HG03025 (cell line): ENCODE measurements at regions not wholly inside any gene's neighbourhood (a gene's known extent, or its start where the extent isn't known, plus 50 kb on each side); places are given as distances from the start of the nearest gene placed in this dataset.
"Not testable (repeated sequence)": the region's sequence is repeated elsewhere in the genome, so short reads cannot be mapped to it uniquely, and the experiment has no call there.

Experiments used
- ATAC-seq: cut with Tn5 transposase; IDR thresholded peaks from one replicate; pipeline ENCODE4 v1.9.1; 2021; ENCODE audit warnings: mild to moderate bottlenecking, moderate library complexity; ENCODE audit not compliant: unreplicated experiment, low FRiP score

- no peak for ATAC-seq
These were observed 269.0 kb downstream of the GOLGA6L6 start for GRCh38 chr15:20272422-20273184.

- no peak for ATAC-seq
These were observed 270.0 kb downstream of the GOLGA6L6 start for GRCh38 chr15:20271647-20272046.

- ATAC-seq: not testable (repeated sequence)
These were observed 271.6 kb downstream of the GOLGA6L6 start for GRCh38 chr15:20269956-20270355.

GRCh38 chr15:20267996-20268395, 273.6 kb downstream of the GOLGA6L6 start:
- not testable (repeated sequence) for ATAC-seq

GRCh38 chr15:20267051-20267730, 274.4 kb downstream of the GOLGA6L6 start:
- not testable (repeated sequence) for ATAC-seq

GRCh38 chr15:20265710-20266109, 275.9 kb downstream of the GOLGA6L6 start:
- not testable (repeated sequence) for ATAC-seq

GRCh38 chr15:20261321-20262280, 280.0 kb downstream of the GOLGA6L6 start:
- not testable (repeated sequence) for ATAC-seq

GRCh38 chr15:20260650-20261049, 280.9 kb downstream of the GOLGA6L6 start:
- ATAC-seq: not testable (repeated sequence)

- not testable (repeated sequence) for ATAC-seq
These were observed 281.9 kb downstream of the GOLGA6L6 start for GRCh38 chr15:20259559-20260190.

- ATAC-seq: not testable (repeated sequence)
These were observed 285.2 kb downstream of the GOLGA6L6 start for GRCh38 chr15:20256394-20256793.

- not testable (repeated sequence) for ATAC-seq
These were observed 286.0 kb downstream of the GOLGA6L6 start for GRCh38 chr15:20255641-20256040.

GRCh38 chr15:20253047-20253615, 288.5 kb downstream of the GOLGA6L6 start:
- not testable (repeated sequence) for ATAC-seq

GRCh38 chr15:20252040-20252439, 289.6 kb downstream of the GOLGA6L6 start:
- ATAC-seq: not testable (repeated sequence)

GRCh38 chr15:20251214-20252005, 290.2 kb downstream of the GOLGA6L6 start:
- ATAC-seq: not testable (repeated sequence)

GRCh38 chr15:20250206-20250605, 291.4 kb downstream of the GOLGA6L6 start:
- ATAC-seq: not testable (repeated sequence)

- not testable (repeated sequence) for ATAC-seq
These were observed 292.0 kb downstream of the GOLGA6L6 start for GRCh38 chr15:20249677-20249970.

GRCh38 chr15:20248434-20248833, 293.2 kb downstream of the GOLGA6L6 start:
- not testable (repeated sequence) for ATAC-seq

- ATAC-seq: not testable (repeated sequence)
These were observed 294.5 kb downstream of the GOLGA6L6 start for GRCh38 chr15:20247137-20247536.

GRCh38 chr15:20246624-20247023, 295.0 kb downstream of the GOLGA6L6 start:
- ATAC-seq: not testable (repeated sequence)
